HG03439 (cell line): ENCODE measurements at regions not wholly inside any gene's neighbourhood (a gene's known extent, or its start where the extent isn't known, plus 50 kb on each side); places are given as distances from the start of the nearest gene placed in this dataset.

ENCODE experiments used
- ATAC-seq: cut with Tn5 transposase; IDR thresholded peaks from one replicate; pipeline ENCODE4 v1.9.1; 2021; ENCODE audit warnings: mild to moderate bottlenecking, moderate library complexity; ENCODE audit not compliant: unreplicated experiment

DNA sequence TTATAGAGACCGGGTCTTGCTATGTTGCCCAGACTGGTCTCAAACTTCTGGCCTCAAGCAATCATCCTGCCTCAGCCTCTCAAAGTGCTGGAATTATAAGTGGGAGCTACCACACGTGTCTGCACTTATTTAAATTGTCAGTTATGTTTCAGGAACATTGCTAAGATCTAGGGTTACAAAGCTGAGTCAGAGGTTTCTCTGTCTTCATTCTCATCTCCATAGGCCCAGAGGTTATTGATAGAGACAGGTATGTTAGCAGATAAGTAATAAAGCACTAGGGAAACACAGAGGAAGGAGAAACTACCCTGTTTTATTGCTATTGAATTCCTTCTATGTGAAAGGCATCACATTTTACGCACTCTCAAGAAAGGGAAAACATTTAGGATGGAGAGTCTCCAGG lies 214.1 kb downstream of the REEP3 start:
- ATAC-seq: no peak

DNA sequence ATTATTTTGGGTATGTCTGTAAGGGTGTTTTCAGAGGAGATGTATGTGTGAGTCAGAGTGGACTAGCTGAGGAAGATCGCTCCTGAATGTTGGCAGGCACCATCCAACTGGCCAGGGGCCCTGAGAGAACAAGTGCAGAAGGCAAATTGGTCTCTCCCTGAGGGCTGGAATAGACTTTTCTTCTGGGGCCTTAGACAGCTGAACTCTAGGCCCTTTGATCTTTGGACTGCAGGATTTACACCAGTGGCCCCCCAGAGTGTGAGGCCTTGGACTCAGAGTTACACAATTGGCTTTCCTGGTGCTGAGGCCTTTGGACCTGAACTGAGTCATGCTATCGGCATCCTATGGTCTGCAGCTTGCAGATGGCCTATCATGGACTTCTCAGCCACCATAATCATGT lies 217.2 kb downstream of the REEP3 start:
- ATAC-seq: no peak

DNA sequence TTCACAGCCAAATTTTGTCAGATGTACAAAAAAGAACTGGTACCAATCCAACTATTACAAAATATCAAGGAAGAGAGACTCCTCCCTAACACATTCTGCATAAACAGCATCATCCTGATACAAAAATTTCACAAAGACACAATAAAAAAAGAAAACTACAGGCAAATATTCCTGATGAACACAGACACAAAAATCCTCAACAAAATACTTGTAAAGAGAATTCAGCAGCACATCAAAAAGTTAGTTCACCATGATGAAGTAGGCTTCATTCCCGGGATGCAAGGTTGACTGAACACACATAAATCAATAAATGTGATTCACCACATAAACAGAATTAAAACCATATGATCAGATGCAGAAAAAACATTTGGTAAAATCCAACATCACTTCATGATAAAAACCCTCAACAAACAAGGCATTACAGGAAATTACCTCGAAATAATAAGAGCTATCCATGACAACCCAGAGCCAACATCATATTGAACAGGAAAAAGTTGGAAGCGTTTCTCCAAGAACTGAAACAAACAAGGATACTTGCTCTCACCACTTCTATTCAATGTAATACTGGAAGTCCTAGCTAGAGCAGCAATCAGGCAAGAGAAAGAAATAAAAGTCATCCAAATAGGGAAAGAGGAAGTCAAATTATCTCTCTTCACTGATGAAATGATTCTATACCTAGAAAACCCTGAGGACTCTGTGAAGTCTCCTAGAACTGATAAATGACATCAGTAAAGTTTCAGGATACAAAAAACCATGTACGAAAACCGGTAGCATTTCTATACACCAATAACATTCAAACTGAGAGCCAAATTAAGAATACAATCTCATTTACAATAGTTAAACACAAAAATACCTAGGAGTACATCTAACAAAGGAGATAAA lies 223.1 kb downstream of the REEP3 start:
- ATAC-seq: no peak

DNA sequence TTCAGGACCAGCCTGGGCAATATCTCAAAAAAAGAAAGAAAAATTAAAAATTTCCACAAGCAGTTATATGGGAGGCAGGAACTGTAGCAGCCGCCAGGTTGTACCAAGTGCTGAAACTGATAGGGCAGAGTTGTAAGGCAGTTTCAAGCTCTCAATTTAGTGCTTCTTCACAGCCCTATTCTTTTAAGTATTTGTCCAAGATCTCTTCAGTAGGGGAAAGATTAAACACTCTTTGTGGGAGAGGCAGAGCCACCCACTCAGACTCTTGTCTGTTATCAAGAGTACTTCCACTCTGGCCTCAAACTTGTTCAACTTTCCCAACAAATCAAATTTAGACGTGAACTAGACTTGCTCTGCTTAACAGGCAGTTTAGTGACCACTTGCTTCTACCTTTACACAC lies 228.7 kb downstream of the REEP3 start:
- ATAC-seq: no peak

DNA sequence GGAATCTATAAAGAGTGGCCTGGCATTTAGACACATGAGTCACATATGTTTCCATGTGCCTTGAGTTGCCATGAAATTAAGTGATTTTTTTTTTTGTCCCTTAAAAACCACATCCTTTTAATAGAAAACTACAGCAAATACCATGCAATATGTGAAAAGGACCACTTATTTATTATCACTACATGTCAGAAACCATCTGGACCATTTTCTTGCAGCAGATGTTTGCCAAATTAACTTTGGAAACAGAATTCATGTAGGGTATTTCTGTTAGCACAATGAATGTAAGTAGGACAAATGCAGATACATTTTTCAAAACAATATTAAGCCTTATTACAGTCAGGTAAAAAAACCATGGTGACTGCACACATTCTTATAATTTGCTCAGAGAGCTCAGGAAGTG lies 230.6 kb downstream of the REEP3 start:
- no peak for ATAC-seq

DNA sequence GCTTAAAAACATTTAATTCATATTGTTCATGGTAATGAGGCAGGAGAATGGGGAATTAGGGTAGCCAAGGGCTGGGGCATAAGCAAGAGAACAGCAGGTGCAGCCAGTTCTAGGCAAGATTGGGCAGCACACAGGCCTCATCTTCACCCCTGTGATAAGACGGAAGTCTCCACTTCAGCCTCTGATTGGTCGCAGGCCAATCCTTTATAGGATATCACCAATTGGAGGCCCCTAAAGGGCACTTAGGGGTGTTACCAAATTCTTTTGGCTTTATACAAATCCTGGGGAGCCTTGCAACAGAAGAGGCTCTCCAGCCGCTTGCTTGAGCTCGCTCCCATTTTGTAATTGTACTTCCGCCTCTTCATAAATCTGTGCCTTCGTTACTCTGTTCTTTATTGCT lies 231.1 kb downstream of the REEP3 start:
- ATAC-seq: no peak

DNA sequence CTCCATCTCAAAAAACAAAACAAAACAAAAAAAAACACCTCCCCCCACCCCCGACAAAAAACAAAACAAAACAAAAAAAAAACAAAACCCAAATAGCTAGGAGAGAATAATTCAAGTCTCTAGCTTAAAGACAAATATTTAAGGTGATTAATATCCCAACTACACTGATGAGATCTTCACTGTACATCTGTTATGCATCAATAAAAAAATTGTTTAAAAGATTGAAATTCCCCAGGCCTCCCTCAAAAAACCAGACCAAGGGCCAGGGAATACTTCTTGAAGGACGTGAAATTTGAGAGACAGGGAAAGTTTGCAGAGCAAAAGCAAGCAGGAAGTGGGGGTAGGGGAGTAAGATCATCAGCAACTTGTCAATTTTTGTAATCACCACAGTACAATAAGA lies 232.6 kb downstream of the REEP3 start:
- no peak for ATAC-seq

DNA sequence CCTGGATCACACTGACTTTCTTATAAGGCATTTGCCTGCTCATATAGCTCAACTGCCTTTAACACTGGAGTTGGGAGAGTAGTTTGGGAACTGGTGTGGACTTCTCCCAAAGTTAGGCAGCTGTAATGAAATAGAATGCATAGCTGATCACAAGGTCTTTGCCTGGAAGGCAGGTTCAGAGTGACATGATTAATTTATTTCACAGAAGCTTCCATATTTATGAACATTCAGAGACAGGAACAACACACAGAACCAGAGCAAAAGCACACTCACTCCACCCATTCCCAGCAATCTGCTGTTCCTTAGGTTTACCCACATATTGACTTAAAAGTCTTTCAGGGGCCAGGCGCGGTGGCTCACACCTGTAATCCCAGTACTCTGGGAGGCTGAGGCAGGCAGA lies 234.2 kb downstream of the REEP3 start:
- ATAC-seq: no peak

DNA sequence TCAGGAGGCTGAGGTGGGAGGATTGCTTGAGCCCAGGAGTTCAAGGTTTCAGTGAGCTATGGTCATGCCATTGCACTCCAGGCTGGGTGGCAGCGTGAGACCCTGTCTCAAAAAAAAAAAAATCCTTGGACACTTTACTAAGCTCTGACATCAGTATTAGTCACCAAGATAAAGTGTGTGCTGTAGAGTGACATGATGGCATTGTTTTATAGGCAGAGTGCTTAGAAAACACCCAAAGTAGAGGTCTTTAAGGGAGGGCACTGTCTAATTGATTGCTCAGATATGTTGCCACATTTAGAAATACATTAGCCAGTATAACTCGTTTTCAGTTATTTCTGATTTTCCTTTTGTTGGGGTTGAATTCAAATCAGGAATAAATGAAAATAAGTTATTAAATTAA lies 235.9 kb downstream of the REEP3 start:
- ATAC-seq: no peak

DNA sequence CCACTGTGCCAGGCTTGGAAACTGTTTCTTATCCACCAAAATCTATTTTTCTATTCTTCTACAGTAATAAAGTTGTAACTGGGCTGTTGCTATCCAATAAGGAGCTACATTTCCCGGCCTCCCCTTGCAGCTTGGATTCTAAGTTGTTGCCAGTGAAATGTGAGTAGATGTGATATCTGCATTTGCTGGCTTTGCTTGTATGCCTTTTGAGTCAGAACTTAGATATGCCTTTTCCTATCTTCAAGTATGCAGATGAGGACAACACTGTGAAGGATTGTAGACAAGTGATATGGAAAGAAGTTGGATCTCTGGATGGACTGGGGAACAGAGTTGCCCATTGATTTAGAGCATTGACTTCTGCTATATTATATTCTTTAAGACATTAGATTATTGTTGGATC lies 236.9 kb downstream of the REEP3 start:
- no peak for ATAC-seq

DNA sequence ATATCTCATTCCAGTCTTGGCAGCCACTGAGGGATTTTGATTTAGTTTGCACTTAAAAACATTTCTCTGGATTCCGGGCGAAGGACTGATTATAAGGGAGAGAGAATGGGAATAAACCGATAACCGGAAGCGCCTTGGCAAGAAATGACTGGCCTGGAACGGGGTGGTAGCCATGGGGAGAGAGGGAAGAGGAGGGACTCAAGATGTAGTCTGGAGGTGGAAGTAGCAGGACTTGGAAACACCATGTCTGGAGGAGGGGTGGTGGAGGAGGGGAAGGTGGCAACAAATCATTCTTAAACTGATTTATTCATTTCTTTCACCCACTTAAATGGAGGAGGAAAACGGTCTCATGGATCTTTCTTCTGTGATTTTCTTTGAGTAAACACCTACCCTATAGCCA lies 238.1 kb downstream of the REEP3 start:
- no peak for ATAC-seq

DNA sequence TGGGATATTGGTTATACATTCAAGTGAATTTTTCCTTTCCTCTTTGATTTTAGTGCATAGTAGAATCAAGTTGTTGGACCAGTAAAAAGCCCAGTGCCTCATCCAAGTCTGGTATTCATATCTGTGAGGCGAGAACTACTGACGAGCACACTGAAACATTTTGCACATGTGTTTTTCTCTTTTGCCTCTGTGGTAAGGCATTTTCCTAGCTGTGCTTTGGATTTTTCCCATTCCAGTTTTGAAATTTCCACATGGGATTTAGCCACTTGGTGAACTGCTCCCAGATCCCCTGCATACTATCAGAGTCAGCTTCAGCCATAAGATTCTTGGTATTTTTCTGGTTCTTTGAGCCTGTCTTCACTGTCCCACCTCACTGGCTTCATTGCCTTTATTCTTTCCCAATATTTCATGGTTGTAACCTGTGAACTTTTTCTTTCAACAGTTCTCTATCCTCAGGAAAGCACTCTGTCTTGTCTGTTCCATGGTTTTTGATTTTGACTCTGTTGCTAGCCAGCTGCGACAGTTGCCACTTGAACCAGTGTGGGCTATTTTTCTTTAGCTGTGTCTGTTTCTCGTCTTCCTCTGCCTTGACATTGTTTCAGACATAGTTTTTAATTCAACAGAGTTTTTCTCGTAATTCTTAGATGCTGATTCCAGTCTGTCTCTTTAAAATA lies 239.0 kb downstream of the REEP3 start:
- no peak for ATAC-seq

DNA sequence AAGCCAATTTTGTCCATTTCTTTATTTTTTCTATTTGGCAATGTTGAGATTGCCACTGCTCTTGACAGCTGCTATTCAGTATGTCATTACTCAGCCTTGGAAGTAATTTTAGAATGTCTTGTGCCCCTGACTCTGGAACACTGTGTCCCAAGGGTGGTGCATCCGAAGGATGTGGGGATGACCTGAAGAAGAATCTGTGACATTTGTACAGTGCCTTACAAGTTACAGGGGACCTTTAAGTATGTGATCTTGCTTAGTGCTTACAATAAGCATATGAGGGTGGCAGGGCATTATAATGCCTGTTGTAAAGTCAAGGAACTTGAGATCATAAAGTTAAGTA lies 239.5 kb downstream of the REEP3 start:
- no peak for ATAC-seq

DNA sequence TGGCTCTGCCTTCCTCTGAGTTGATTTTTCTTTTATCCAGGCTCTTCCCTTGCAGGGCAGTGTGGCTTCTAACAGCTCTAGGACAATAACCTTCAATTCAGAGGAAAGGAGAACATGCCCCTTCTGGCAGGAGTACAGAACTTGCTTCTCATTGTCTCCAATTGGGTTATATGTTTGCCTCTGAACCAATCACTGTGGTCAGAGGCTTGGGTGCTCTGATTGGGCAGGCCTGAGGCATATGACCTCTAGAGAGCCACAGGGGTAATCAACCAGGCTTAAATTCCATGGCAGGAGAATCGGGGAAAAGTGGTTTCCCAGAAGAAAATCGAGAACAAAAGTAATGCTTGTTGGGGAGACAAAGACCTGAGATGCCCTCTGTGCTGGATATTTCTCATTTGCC lies 240.0 kb downstream of the REEP3 start:
- ATAC-seq: no peak

DNA sequence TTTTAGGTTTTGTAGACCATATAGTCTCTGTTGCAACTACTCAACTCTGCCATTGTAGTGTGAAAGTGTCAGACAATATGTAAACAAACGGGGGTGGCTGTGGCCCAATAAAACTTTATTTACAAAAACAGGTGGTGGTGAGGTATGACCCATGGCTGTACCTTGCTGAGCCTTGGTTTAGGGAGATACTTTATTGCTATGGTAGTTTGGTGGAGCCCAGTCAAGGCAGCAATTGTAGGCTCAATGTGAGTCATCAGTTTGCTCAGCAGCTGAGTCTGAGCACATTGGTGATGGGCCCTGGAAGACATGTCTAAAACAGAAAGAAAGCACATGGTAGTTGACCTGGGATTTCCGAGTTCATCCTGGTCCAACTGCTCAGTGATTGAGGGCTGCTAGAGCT lies 242.5 kb downstream of the REEP3 start:
- no peak for ATAC-seq

DNA sequence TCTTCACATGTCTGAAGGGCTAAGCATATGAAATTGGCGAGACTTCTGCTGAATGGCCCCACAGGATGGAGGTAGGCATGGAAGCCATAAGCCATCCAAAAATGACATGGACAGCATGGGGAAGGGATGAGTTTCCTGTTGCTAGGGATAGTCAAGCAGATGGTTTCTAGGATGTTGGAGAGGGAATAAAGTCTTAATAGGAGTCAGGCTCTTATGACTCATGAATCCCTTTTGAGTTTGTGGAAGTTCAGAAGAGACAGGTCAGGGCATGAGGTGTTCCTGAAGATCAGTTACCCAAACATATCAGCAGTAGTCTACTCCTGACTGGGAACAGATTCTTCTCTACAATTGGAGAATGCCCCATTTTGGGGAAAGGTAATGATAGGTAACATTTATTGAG lies 243.9 kb downstream of the REEP3 start:
- ATAC-seq: no peak

DNA sequence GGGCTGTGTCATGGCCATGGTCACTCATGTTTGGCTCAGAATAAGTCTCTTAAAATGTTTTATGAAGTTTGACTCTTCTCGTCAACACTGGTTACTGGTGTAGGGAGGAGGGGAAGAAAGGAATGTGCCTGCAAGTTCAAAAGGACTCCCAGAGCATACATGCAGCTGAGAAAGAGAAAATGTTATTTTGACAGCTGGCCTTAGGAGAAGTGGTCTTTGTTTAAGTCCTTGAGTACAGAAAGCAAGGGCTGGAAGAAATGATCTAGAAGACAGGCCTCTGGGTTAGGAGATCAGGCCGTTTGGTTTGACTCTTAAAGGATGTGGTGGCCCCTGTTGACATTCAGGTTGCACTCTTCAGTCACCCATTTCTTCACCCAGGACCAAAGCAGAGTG lies 245.5 kb downstream of the REEP3 start:
- ATAC-seq: no peak

DNA sequence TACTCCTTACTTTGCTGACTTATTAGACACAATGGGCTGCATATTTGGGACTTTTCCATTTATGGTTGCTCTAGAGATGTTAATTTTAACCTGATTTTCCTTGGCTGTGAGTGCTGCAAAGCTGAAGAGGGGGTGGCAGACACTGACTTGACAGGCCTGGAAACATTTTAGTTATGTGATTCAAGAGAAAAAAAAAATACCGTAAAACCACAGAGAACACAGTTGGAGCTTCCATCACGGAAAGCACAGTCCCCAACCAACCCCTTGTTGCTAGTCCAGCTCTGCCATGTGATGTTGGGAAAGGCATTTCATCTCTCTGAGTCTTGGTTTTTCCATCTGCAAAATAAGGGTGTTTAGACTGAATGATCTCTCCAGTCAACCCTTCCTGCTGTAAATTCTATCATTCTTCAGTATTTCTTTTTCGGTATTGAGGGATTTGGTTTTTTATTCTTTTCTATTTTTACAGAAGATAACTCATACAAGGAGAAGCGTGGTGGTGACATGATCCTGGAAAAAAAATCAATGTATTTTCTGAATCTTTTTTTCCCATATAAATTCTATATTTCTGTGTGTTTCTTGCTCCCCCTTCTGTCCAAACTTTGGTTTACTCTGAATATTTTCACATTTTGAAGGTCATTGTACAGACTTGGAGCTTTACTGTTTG lies 246.1 kb downstream of the REEP3 start:
- ATAC-seq: no peak

DNA sequence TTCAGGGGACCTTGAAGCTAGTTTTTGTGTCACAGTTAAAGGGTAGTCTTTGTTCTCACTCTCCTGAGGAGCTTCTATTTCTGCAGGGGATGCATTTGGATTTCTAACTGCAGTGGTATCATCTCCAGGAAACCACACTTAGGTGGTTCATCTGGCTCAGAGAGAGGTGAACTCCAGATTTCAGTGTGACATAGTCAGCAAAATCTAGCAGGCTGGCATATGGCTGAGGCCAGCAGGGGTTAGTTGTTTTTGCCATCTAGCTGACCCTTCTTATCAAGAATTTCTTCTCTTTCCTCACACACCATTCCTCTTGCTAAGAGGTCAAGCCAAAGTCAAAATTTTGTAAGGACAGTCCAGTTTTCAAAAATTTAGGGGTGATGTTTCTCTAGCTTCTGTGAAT lies 248.2 kb downstream of the REEP3 start:
- ATAC-seq: no peak

DNA sequence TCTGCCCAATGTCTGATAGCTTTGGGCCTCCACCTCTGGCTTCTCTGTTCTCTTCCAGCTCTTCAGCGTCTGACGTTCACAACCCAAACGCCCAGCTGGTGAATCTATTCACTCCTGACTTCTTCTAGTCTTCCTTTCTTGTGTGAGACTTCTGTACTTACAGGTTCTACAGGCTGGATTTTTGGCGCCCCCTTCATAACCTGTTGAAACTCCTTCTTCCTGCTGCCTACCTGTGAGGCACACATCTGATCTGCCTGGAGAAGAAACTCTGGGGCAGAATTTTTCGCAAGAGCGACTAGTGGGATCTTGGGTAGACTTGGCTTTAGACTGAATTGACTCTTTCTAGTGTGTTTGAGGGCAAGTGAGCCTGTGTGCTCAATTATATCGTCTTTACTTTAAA lies 249.3 kb downstream of the REEP3 start:
- no peak for ATAC-seq

DNA sequence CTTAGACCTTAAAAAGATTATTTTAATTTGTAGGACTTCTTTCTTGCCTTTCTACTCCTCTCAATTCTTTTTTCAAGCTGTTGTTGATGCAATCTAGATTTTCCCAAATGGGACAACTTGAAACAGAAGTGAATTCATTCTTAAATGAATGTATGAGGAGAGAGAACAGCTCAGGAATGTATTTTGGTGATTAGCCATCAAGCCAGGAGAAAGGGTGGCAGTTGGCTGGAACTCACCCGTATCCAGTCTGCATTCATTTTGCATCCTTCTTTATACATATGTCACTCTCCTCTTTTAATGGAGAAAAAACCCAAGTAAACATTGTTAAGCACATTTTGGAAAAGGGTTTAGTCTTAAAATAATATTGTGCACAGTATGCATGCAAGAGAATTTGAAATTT lies 251.3 kb downstream of the REEP3 start:
- no peak for ATAC-seq

DNA sequence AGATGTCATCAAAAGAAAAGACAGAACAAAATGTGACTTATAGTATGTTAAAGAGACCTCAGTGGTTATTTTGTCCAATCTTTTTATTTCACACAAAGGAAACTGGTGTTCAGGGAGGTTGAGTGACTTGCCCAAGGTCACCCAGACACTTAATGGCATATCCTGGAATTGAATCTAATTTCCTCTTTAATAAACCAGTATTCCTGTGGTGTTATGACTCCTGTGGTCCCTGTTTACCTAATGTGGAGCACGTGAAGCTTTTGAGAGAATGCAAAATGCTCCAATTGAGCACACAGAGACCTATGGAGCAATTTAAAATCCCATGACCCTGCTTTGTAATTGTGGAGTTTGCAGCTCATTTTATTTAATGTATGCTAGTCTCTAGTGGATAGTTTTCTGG lies 251.9 kb downstream of the REEP3 start:
- ATAC-seq: no peak
